GM21367 (cell line): ENCODE measurements at regions not wholly inside any gene's neighbourhood (a gene's known extent, or its start where the extent isn't known, plus 50 kb on each side); places are given as distances from the start of the nearest gene placed in this dataset.

Source experiments
- ATAC-seq: cut with Tn5 transposase; IDR thresholded peaks from one replicate; pipeline ENCODE4 v1.9.1; 2021; ENCODE audit not compliant: unreplicated experiment

- ATAC-seq = no peak
Observed at GRCh38 chr2:65514555-65515195, 82.3 kb upstream of the SPRED2 start.

GRCh38 chr2:65512783-65513182 is 80.4 kb upstream of the SPRED2 start:
- no peak for ATAC-seq

GRCh38 chr2:65511306-65511705 is 78.9 kb upstream of the SPRED2 start:
- ATAC-seq = no peak

- ATAC-seq = no peak
Observed at GRCh38 chr2:65508225-65508624, 75.8 kb upstream of the SPRED2 start.

GRCh38 chr2:65507102-65508069 is 75.0 kb upstream of the SPRED2 start:
- ATAC-seq = no peak

GRCh38 chr2:65504814-65505697 is 72.7 kb upstream of the SPRED2 start:
- ATAC-seq = no peak

DNA sequence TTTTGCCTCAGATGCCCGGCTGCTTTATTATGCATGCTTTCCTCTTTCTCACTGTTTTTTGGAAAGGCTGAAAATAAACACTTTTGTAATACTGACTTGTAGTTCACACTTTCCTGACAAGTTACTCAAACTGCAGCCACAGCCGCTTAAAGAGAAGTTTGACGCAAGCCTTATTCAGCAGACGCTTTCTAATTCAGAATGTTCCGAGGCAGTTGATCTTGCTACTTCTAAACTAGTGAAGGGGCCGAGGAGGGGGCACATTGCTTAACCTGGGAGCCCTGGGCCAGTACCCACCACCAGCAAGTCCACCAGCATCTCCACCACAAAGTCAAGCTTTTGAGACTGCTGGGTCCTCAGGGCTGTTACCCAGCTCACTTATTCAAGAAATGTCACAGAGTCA is 71.8 kb upstream of the SPRED2 start:
- no peak for ATAC-seq

DNA sequence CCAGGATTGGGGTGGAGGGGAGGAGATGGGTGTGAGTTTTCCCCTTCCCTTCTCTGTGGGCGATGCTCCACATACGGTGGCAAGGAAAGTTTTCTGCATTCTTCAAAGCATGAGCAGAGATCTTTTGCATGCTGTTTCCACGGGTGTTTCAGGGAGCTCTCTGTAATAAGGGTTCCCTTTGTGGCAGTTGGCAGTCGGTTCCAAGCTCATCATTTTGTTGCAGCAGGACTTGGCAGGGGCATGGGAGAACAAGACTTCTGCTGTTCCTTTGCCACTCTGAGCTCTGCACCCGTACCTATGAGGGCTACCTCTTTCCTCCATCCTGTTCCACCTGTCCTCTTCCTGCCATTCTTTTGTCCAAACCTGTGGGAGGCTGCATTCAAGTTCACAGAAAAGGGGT is 71.3 kb upstream of the SPRED2 start:
- no peak for ATAC-seq

- no peak for ATAC-seq
Observed at GRCh38 chr2:65501836-65502235, 69.4 kb upstream of the SPRED2 start.

GRCh38 chr2:65501074-65501473 is 68.7 kb upstream of the SPRED2 start:
- peak; percentile 33 for ATAC-seq

- peak; percentile 49 for ATAC-seq
Observed at GRCh38 chr2:65500310-65501040, 68.1 kb upstream of the SPRED2 start.

GRCh38 chr2:65499216-65499615 is 66.8 kb upstream of the SPRED2 start:
- ATAC-seq = no peak

DNA sequence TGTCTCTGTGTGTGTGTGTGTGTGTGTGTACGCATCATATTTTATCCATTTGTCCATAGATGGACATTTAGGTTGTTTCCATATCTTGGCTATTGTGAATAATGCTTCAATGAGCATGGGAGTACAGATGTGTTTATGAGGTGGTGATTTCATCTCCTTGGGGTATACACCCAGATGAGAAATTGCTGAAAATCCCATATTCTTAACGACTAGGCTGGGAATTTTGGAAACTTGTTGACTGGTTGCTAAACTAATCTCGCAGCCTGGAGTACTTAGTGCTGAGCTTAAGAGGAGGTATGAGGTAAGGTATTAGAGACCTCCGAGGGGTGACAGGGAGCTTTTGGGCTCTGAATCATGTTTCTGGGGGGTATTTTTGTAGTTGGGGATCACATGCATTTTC is 66.0 kb upstream of the SPRED2 start:
- ATAC-seq = no peak

GRCh38 chr2:65495251-65495877 is 63.0 kb upstream of the SPRED2 start:
- ATAC-seq = no peak

DNA sequence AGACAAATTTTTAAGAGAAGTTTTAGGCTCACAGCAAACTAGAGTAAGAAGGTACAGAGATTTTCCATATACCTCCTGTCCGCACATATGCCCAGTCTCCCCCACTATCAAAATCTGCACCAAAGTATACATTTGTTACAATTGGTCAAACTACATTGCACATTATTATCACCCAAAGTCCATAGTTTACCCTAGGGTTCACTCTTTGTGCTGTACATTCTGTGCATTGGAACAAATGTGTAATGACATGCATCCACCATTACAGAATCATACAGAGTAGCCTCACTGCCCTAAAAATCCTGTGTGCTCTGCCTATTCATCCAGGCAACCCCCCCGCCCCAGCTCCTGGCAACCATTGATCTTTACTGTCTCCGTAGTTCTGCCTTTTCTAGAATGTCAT is 61.7 kb upstream of the SPRED2 start:
- ATAC-seq = no peak

DNA sequence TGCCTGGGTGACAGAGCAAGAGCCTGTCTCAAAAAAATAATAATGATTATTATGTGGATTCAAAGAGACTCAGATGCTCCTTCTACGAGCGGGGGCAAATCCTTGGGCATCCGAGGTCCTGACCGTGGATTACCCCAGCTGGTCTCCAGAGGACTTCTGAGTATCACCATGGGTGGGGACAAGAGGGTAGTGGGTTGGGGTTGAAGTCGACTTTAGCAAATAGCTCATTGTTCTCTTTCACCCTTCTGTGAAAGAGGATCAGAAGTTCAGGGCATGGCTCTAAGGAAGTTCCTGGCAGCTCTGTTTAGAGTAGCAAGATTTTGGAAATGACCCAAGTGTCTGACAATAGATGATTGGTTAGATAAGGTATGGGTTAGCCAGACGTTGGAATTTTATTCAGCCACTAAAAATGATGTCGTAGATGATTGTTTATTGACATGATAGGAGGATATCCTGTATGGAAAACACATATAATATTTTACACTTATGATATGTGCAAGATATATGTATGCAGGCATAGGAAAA is 59.0 kb upstream of the SPRED2 start:
- ATAC-seq = no peak

DNA sequence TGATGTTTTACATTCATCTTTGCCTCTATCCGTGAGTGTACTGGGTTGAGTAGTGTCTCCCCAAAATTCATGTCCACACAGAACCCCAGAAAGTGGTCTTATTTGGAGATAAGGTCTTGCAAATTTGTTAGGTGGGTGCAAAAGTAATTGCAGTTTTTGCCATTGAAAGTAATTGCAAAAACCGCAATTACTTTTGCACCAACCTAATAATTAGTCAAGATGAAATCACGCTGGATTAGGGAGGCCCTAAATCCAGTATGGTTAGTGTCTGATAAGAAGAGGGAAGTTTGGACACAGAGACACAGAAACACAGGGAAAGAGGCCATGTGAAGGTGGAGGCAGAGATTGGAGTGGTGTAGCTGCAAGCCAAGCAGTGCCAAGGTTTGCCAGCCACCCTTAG is 57.8 kb upstream of the SPRED2 start:
- ATAC-seq = no peak

GRCh38 chr2:65489269-65489668 is 56.9 kb upstream of the SPRED2 start:
- no peak for ATAC-seq

DNA sequence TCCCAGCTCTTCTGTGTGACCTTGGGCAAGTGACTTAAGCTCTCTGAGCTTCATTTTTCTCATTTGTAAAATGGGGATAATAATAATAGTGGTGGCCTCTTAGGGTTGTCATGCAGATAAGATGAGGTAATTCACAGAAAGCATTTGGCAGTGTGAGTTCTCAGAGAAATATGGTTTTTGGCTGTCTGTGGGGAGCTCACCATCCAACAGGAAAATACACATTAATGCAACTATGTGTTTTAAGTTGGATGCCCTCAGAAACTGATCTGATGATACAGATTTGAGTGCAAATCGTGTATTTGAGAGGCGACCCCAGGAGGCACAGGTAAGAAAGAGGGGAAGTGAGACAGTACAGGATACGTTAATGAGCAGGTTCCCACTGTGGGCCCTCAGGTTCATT is 56.1 kb upstream of the SPRED2 start:
- ATAC-seq = no peak

GRCh38 chr2:65487404-65487803 is 55.0 kb upstream of the SPRED2 start:
- ATAC-seq = no peak
